ENCODE measurements at regions not wholly inside any gene's neighbourhood (a gene's known extent, or its start where the extent isn't known, plus 50 kb on each side); places are given as distances from the start of the nearest gene placed in this dataset.

DNA sequence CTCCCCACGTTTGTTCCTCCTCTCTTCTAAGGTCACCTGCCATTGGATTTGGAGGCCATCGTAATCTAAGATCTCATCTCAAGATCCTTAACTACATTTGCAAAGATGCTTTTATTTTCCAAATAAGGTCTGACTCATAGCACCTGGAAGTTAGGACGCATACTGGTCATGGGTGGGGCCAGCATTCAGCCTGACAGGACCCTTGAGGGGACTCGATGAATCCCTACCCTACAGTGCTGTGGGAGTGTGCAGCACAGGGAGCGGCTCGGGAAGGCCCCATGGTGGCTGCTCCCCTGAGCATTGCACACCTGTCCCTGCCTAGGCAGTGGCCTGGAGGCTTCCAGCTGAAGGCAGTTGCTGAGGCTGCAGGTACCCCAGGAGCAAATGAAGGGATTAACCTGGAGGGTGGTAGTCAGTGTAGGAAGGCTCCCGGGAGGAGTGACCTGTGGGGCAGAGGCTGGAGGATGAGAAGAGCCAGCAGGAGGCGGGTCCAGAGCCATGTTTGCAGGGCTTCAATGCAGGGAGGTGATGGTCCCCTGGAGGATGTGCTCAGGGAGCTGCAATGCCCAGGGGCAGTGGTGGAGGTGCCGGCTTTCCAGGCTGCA, 362.2 kb downstream of the CTTN start:
- intact Hi-C loops (cut with micrococcal nuclease), result no loop called here

DNA sequence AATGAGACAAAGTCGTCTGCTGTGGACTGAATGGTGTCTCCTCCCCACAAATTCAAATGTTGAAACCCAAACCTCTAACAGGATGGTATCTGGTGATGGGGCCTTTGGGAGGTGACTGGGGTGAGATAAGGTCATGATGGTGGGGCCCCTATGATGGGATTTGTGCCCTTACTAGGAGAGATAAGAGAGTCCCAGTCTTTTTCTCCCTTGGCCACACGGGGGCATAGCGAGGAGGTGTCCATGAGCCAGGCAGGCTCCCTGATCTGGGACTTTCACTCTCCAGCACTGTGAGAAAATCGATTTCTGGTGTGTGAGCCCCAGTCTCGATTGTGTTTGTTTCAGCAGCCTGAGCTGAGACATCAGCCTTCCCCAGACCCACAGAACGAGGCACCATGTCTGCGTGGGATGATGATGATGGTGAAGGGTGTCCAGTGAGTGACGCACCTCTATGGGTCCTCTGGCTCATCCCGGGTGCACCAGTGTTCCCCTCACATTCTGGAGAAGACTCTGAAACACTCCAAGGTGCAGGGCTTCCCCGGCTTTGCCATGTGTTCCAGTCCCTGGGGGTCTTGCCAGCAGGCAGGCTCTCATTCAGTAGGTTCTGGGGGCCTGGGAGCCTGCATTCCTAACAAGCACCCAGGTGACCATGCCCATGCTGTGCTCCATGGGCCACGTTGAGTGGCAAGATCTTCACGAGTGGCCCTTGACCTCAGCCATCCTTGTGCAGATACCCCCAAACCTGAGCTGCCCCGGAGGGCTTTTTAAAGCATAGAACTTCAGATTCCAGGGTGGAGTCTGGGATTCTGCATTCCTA, 363.0 kb downstream of the CTTN start:
- intact Hi-C loops (cut with micrococcal nuclease), result no loop called here

DNA sequence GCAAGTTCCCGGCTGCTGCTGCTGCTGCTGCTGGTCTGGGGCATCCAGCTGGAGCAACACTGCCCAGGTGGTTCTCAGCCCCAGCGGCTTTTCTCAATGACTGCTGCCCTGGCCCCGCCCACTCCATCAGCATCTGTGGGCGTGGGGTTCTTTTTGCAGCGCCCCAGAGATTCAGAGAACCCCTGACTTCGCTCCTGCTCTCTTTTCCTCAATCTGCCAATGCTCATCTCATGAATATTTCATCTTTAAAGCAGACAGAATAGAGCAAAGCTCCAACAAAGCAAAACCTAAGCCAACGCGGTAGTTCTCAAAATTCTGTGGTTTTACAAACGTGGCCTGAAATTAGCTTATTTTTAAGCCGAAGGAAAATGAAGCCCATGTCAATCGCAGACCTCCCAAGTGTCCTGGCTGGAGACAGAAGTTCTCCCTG, 363.6 kb downstream of the CTTN start:
- intact Hi-C loops (cut with micrococcal nuclease), result no loop called here

DNA sequence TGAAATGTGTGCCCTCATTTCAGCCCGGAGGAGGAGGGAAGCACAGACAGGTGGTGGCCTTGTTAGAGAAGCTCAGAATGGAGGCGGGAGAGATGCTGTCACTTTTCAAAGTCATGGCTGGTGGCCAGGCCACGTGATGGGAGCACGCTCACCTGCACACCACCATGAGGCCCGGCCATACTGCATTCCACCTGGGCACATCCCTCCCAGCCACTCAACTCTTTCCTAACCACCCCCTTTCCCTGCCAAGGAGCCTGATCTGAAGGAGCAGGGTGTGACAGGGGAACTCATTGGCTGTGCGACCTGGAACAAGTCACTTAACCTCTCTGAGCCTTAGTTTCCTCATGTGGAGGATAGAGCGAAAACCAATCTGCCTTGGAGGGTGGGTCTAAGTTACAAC, 364.5 kb downstream of the CTTN start:
- intact Hi-C loops (cut with micrococcal nuclease), result no loop called here

DNA sequence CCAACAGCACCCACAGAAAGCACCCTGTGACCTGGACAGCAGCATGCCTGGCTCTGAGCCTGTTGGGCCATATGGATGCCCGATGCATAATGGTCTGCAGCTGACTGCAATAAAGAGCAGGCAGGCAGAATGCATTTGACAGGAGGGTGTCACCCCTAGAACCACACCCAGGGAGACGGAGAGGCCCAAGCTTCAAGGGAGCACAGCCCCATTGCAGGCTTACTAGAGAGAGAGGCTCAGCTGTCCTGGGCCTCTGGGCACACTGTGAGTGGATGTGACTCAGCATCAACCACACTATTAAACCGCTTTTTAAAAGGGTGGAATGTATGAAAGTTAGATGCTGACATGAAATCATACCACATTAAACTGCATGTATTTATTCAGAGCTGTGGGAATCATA, 365.3 kb downstream of the CTTN start:
- intact Hi-C loops (cut with micrococcal nuclease), result no loop called here

DNA sequence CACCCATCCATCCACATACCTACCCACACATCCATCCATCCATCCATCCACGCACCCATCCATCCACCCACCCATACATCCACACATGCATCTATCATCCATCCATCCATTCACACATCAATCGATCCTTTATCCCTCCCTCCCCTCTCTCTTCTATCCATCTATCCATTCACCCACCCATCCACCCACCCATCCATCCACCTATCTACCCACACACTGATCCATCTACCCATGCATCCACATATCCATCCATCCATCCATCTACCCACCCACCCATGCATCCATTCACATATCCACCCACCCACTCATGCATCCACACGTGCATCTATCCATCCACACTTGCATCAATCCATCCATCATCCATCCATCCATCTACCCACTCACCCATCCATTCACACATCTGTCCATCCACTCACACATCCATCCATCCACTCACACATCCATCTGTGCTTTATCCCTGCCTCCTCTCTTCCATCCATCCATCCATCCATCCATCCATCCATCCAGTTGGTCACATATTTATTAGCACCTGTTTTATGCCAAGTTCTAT, 366.1 kb downstream of the CTTN start:
- intact Hi-C loops (cut with micrococcal nuclease), result no loop called here

DNA sequence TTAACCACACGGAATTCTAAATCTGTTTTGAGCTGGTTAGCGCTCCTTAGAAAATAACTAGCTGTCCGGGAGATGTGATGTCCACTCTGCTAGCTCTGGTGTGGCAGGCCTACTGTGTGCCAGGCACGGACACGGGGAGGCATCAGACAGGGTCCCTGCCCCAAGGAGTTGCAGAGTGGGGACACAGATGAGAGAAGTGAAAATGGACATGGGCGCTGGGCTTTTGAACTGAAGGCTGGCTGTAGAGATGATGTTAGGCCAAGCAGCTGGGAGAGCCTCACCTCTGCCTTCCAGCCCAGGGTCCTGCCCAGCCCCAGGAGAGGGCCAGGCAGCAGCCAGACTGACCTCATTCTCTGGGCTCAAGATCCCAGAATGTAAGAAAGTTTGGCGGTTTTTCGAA, 368.6 kb downstream of the CTTN start:
- intact Hi-C loops (cut with micrococcal nuclease), result no loop called here

DNA sequence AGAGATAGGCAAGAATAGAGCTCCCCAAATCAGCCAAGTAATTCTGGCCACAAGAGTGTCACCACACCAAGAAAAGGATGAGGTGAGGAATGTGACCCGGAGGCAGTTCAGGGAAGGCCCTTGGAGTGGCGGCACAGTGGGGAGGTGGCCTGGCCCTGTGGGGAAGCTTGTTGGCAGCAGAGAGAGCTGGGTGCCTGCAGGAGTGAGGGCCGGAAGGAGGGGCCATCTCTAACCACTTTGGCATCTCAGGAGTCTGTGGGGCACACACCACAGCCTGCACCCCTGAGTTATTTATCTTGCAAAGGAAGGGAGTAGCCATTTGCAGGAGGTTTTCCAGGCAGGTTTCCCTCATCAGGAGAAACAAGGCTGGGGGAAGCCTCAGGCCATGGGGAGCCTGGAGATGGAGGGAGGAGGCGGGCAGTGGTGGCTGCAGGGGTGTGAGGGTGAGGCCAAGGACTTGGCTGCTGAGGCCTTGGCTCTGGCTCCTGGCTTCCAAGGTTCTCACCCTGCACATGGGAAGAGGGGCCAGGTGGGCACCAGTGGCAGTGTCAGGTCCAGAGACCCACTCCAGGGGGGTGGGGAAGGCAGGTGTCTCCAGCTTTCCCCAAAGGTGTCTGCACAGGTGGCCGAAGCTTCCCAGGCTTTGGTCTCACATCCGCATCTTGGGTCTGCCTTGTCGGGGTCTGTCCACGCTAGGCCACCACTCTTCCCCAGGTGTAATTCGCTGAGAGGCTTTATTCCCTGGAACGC, 370.2 kb downstream of the CTTN start:
- intact Hi-C loops (cut with micrococcal nuclease), result no loop called here

DNA sequence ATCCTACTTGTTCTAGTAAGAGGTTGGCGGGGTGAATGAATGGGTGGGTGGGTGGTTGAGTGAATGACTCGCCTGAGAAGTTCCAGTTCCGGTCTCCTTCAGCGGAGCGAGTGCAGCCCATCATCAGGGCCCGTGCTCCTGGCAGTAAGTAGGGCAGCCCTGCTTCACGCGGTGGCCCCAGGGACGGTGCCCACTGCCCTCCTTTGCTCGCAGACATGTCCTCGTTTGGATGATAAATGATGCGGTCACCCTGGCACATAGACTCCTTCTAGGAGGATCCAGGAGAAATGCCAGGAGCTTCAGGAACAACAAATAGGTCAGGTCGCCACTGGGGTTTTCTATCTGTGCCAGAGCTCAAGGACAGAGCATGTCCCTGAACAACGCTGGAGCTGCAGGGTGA, 370.8 kb downstream of the CTTN start:
- intact Hi-C loops (cut with micrococcal nuclease), result no loop called here

DNA sequence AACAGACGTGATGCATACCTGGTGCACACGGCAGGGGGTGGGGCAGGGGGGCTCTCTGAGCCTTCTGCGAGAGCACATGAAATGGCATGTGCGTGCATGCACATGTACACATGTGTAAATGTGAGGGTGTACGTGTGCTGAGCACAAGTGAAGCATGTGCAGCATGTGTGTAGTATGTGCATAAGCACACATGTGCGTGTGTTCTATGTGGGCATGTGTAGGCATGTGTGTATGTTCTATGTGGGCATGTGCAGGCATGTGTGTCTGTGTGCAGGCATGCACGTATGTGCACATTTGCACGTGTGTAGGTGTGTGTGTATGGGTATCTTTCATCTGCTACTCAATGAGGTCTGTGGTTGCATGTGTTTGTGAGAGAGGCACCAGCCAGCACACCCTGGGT, 371.2 kb downstream of the CTTN start:
- intact Hi-C loops (cut with micrococcal nuclease), result no loop called here

DNA sequence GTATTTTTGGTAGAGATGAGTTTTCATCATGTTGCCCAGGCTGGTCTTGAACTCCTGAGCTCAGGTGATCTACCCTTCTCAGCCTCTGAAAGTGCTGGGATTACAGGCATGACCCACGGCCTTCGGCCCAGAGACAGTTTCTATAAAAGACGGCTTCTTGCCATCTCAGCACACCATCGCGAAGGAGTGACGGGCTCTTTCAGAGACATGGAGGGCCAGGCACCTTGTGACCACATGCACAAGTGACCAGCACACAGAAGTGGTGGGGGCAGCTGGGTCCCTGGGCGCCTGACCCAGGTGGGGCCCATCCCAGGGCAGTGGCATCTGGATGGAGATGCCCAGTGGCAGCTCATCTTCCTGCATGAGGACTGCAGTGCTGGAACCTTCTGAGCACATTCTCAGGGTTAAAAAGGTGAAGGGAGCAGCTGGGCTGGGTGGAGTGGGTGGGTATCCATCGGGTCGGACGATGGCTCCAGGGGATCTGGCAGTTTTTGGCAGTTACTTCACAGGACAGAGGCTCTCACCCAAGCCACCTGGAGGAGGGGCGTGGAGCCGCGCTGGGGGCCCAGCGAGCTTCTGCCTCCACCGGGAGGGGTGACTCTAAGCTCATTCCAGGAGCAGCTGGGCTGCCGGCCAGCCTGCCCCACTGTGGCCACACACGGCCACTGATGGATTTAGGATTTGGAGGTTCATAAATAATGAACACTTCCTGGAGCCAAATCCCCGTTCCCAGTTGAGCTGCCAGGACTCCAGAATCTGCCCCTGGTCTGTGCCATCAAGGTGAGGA, 373.0 kb downstream of the CTTN start:
- intact Hi-C loops (cut with micrococcal nuclease), result no loop called here

DNA sequence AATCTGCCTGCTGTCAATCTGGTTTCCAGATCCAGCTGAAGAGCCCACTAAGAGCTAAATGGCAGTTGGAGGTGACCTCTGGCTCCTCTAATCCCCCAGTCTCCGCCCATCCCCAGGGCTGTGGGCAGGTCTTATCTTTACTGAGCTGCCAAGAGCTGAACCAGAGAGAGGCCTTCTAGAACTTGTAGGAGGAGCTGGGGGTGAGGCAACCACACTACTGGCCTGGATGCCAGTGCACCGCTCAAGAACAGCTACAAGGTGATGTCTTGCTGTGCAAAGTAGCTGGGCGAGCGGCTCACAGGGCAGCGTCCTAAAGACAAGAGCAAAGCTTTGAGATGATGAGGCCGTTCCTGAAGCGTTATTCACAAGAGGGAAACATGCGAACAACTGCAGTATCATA, 374.6 kb downstream of the CTTN start:
- intact Hi-C loops (cut with micrococcal nuclease), result no loop called here

DNA sequence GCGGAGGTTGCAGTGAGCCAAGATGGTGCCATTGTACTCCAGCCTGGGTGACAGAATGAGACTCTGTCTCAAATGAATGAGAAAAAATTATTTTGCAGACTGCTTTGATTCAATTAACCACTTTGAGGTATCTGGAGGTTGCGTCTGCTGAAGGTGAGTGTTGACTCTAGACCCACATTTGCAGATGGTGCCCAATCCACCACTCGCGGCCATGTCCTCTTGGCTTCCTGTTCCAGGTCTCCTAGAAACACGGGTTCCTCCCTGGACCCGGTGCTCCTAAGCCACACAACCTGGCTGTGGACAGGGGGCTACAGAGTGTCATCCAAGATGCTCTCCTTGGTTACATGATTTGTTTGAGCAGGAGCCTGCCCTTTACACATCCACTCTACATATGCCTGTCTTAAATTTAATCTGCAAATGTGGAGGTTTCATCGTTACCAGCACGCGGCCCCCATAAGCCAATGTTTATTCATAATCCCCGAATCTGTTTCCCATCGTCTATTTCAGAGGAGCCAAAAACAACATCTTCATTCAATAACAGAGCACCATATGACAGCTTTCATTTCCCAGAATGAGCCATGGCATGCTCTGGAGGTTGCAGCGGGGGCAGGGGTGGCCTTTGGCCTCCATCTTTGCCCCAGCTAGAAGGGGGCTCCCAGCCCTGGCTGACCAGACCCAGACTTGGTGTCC, 377.2 kb downstream of the CTTN start:
- intact Hi-C loops (cut with micrococcal nuclease), result no loop called here

DNA sequence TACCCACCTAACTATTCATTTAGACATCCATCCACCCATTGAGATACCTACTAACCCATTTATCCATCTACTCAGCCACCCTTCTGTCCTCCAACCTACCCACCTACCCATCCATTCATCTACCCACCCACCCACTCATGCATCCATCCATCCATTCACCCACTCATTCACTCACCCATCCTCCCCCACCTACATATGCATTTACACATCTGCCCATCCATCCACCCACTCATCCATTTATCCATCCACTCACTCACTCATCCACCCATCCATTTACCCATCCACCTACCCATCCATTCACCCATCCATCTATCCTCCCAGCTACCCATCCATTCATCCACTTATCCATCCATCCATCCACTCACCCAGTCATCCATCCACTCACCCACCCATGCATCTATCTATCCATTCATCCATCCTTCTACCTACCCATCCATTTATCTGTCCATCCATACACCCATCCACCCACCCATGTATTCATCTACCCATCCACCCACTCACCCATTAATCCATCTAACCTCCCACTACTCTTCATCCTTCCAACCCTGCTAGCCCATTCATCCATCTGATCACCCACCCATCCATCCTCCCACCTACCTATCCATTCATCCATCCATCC, 378.7 kb downstream of the CTTN start:
- intact Hi-C loops (cut with micrococcal nuclease), result no loop called here

DNA sequence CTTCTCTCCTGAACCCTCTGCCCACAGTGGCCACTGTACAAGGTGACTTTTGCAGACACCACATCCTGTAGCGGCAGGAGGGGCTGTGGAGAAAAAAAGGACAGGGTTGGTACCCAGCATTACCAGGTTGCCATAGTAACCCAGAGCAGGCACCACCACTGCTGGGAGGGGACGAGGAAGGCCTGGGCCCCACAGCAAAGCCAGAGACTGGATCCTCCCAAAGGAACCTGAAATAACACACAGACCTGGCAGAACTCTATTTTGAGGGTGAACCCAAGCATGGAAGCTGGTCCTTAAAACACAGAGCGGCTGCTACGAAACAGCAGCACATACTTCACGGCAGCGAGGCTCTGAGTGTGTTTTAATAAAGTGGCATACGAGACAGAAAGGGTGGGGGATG, 380.6 kb downstream of the CTTN start:
- intact Hi-C loops (cut with micrococcal nuclease), result no loop called here

DNA sequence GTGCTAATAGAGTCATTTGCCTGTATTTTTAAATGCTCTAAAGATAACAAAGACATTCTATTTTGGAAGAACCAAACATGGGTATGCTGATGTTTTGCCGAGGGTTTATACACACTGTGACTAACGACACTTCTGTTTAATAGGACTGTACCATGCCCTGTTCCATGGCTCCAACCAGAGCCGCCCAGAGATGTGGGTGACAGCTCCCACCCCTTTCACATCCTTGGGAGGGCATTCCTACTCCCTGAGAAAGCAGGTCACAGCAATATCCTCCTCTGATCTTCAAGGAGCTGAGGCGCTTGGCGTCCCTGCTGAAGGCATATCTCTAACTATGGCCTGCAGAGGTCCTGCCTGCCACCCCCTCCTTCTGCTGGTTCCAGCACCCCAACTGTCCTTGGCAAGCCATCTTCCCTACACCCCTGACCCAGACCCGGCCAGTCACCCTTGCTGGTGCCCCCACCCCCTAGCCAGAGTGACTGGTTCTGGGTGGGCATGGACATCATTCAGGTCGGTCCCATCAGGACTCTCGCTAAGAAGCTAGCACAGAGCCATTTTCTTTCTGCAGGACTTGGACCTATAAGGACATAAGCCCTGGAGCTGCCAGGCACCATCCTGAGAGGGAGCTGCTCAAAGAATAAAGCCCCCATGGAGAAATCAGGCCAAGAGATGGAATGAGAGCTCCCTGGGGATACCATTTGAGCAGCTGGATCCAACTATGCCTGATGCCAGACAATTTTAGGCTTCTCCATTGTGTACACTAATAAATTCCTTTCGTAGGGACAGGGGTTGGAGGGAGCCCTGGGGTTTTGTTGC, 381.3 kb downstream of the CTTN start:
- intact Hi-C loops (cut with micrococcal nuclease), result no loop called here

DNA sequence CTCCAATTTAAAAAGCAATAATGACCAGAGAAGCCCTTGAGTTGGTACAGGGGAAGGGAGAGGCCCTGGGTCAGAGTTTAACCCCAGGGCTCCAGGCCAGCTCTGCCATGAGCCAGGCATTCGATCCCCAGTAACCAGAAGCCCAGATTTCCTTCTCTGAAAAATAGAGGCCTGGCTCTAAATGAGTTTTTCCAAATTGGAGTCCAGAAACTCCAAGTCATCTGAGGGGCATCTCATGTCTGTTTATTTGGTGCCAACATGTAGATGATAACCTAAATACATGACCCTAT, 381.9 kb downstream of the CTTN start:
- intact Hi-C loops (cut with micrococcal nuclease), result no loop called here

DNA sequence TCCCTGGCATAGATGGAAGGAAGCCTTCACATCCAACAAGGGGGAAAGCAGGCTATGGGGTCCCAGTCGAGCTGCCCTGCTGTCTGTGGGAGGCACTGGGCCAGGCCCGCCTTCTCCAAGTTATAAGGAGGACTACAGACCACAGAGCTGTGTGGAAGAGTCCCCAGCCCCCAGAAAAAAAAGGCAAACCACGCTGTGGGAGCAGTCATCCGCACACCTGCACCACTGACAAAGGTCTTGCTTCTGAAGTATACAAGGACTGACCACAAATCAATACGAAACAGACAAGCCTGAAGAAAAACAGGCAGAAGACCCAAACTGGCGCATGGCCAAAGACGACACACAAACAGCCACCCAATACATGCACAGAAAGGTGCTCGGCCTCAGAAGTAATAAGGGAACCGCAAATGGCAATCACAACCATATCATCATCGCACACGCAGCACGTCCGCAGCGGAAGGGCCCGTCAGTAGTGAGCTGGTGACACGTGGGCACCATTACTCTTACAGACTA, 384.1 kb downstream of the CTTN start:
- intact Hi-C loops (cut with micrococcal nuclease), result no loop called here

DNA sequence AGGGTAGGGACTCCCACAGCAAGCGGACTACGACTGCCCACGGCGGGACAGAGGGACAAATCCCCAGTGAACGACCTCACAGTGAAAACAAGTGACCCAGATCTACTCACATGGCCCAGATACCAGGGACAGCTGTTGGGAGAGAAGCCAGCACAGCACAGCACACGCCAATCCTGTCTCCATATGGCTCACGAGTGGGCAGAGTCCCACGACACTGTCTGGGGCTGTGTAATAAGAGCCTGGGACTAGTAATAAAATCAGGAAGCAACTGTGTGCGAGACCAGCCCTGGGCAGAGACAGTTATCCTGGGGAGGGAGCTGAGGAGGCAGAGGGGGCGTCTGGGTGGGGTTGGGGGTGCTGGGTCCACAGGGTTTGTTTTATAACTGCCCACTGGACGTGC, 385.0 kb downstream of the CTTN start:
- intact Hi-C loops (cut with micrococcal nuclease), result no loop called here

DNA sequence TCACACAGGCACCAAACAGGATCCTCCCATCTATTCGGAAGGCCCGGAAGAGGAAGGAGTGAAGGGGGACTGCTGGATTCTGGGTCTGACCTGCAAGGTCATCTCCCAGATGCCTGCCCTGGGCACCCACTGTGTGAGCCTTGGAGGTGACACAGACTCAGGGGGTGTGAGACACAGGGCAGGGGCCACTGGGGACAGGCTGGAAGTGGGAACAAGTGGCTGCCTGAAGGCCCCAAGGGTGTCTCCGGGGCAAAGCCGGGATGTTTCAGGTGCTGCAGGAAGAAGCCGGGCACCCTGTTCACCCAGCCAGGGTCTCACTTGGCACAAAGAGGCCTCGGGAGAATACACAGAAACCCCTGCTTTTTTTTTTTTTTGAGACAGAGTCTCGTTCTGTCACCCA, 385.5 kb downstream of the CTTN start:
- intact Hi-C loops (cut with micrococcal nuclease), result no loop called here

Measured in T-helper 2 cell treated with Interferon-gamma antibody and Interleukin-4, amounts not matched to agents 100 ng/mL and 5 ng/mL, for 36 hours (primary cell).